Muscle of leg (tissue), 3 donors: ENCODE measurements at regions not wholly inside any gene's neighbourhood (a gene's known extent, or its start where the extent isn't known, plus 50 kb on each side); places are given as distances from the start of the nearest gene placed in this dataset.

Experiments used
- DNase-seq: peaks from one replicate; pipeline ENCODE4 v3.0.0; 2013
- H3K27ac ChIP-seq: one replicate; pipeline ENCODE4 v1.5.1; 2013; ENCODE audit warnings: mild to moderate bottlenecking, low read length, control low read depth
- H3K27me3 ChIP-seq: one replicate; pipeline ENCODE4 v1.6.1; 2013; ENCODE audit warnings: low read length; ENCODE audit not compliant: control insufficient read depth, insufficient read depth
- H3K36me3 ChIP-seq: one replicate; pipeline ENCODE4 v1.6.1; 2013; ENCODE audit warnings: low read length; ENCODE audit not compliant: control insufficient read depth, insufficient read depth
- H3K4me1 ChIP-seq: one replicate; pipeline ENCODE4 v1.6.1; 2013; ENCODE audit warnings: low read length; ENCODE audit not compliant: control insufficient read depth, insufficient read depth
- H3K4me3 ChIP-seq: one replicate; pipeline ENCODE4 v1.5.1; 2013; ENCODE audit warnings: low read length, control low read depth
- H3K9me3 ChIP-seq: replicated peaks from 2 replicates; pipeline ENCODE4 v1.6.1; 2013; ENCODE audit warnings: low read depth, low read length; ENCODE audit not compliant: control insufficient read depth
- WGBS: methylation state at CpG from one replicate; pipeline ENCODE4 v1.1.5; 2013; ENCODE audit warnings: missing lambda C conversion rate; ENCODE audit not compliant: insufficient coverage; 5-methylcytosine and 5-hydroxymethylcytosine counted together

DNA sequence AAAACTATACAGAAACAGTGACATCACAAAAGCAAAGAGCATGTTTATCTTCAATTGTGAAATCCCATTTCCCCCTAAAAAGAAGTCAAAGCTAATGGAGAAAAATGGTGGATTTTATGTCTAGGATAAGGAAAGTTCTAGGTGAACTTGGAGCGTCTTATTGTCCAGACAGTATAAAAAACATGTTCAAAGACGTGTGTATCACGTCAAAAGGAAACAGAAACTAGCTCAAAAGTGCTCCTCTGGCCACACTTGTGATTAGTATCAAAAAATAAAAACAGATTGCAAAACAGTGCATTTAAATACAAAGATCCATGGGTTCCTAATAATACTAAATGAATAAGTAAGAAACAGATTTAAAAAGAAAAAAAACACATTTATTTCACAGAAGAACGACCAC, 568.9 kb downstream of the ANXA1 start:
- Histone ChIP-seq H3K4me3 (no peak overlapping the region), H3K27me3 (no peaks in the 10 kb centered on the region), H3K27ac (no peak overlapping the region), H3K36me3 (no peaks in the 10 kb centered on the region), H3K4me1 (no peaks in the 10 kb centered on the region), H3K9me3 (no peaks in the 10 kb centered on the region)
- no CpG with 5 or more reads among the region's 4 CpGs for WGBS
- DNase-seq: no peak

DNA sequence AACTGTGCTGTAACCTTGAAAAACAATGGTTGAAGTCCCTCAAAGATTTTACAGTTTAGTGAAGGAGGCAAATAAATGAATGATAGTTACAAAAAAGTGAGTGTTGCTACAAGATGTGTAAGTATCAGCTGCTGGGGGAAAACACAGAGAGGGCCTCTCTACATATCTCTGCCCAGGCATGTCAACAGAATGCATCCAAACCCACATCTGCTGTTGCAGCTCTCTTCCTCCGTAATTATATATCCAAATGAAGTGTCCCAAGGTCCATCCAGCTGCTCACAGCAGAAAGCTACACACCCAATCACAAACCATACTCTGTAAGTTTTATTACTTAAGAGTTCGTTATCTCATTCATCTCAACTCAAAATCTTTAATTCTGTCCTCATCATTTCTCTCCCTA, 584.6 kb downstream of the ANXA1 start:
- H3K9me3 ChIP-seq: no peaks in the 10 kb centered on the region
- H3K4me3 ChIP-seq: no peak overlapping the region
- no peak for DNase-seq
- no peaks in the 10 kb centered on the region for H3K4me1 ChIP-seq
- no peak overlapping the region for H3K27ac ChIP-seq
- no peaks in the 10 kb centered on the region for H3K27me3 ChIP-seq
- no peaks in the 10 kb centered on the region for H3K36me3 ChIP-seq
- 94% methylated on average over 2 of the region's 2 CpGs for WGBS

DNA sequence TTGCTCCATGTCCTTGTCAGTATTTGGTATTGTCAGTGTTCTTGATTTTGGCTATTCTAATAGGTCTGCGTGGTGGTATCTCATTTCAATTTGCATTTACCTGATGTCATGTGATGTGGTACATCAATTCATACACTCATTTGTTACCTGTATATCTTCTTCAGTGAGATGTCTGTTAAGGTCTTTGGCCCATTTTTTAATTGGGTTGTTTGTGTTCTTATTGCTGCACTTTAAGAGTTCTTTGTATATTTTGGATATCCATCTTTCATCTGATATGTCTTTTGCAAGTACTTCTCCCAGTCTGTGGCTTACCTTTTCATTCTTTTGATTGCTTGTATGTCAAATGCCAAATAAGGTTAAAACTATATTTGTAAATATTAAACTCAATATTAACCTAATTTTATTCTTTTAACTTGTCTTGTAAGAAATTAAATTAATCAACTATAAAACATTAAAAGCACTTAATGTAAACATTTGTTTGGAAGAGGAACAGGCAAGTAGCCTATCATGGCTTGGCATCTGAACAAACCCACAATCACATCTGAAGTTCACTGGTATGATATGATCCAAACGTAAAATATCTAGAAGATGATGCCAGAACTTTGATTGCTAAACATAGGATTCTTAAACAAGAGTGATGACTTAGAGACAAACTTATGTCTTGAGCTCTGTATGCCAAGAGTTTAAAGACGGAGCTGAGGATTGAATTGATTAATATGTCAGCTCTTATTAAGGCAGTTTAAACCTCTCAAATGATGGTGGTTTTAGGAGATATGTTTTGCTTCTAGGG, 587.3 kb downstream of the ANXA1 start:
- no peak for DNase-seq
- no peaks in the 10 kb centered on the region for H3K9me3 ChIP-seq
- H3K4me3 ChIP-seq: no peak overlapping the region
- H3K27ac ChIP-seq: no peak overlapping the region
- no peaks in the 10 kb centered on the region for H3K4me1 ChIP-seq
- H3K36me3 ChIP-seq: no peaks in the 10 kb centered on the region
- no peaks in the 10 kb centered on the region for H3K27me3 ChIP-seq
- WGBS: no CpG with 5 or more reads among the region's 3 CpGs

DNA sequence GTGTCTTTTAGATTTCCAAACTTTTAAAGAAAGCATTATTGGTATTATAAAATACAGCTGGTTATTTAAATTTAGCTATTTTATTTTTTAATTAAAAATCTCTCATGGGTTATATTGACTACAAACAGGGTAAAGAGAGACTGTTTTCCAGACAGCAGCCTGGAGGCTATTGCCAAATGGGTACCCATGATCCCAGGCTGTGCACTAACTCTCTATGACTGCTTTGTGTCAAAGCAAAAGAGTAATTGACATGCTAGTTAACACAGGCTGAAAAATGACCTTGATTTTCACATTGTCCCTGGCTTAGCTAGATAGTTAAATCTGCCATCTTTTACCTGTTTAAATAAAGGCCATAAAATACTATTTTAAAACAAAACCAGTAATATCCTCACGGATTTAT, 589.7 kb downstream of the ANXA1 start:
- Histone ChIP-seq H3K36me3 (no peaks in the 10 kb centered on the region), H3K27me3 (no peaks in the 10 kb centered on the region), H3K4me3 (no peak overlapping the region), H3K27ac (no peak overlapping the region), H3K4me1 (no peaks in the 10 kb centered on the region), H3K9me3 (no peaks in the 10 kb centered on the region)
- no peak for DNase-seq
- no CpG with 5 or more reads among the region's 1 CpG for WGBS

DNA sequence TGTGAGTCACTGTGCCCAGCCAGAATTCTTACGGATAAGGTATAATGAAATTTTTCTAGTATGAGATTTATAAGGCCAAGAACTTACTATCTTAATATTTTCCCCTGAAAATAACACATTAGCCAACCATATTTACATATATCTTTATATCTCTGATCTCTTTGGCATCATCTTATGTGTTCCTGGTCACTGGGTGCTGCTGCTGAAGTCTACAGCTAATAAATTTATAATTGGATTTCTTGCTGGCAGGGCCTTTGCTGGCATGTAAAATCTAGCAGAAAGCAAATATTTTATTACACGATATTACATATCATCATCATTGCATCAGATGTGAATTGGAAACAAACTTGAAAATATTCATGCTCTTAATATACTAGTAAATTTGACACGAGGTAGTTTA, 590.7 kb downstream of the ANXA1 start:
- Histone ChIP-seq H3K27ac (no peak overlapping the region), H3K4me1 (no peaks in the 10 kb centered on the region), H3K4me3 (no peak overlapping the region), H3K9me3 (no peaks in the 10 kb centered on the region), H3K36me3 (no peaks in the 10 kb centered on the region), H3K27me3 (no peaks in the 10 kb centered on the region)
- WGBS: no CpG with 5 or more reads among the region's 3 CpGs
- no peak for DNase-seq

DNA sequence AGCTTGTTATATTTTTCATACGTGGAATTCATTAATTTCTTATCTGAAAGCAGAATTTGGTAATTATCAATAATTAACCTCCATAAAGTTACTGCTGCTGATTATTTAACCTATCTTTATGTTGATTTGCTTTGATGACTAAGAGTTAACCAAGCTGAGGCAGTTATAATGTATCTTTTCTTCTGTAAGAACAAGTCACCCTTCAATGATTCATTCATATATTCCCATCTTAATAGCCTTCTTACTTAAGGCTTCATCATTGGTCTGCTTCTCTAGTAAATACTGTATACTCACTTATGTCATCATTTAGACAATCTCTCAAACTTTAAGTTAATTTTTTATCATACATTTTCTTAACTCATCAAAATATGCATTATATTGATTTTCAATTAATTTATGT, 592.2 kb downstream of the ANXA1 start:
- no peaks in the 10 kb centered on the region for H3K27me3 ChIP-seq
- H3K36me3 ChIP-seq: no peaks in the 10 kb centered on the region
- H3K4me3 ChIP-seq: no peak overlapping the region
- WGBS: no CpG with 5 or more reads among the region's 1 CpG
- H3K4me1 ChIP-seq: no peaks in the 10 kb centered on the region
- H3K27ac ChIP-seq: no peak overlapping the region
- H3K9me3 ChIP-seq: no peaks in the 10 kb centered on the region
- DNase-seq: no peak

DNA sequence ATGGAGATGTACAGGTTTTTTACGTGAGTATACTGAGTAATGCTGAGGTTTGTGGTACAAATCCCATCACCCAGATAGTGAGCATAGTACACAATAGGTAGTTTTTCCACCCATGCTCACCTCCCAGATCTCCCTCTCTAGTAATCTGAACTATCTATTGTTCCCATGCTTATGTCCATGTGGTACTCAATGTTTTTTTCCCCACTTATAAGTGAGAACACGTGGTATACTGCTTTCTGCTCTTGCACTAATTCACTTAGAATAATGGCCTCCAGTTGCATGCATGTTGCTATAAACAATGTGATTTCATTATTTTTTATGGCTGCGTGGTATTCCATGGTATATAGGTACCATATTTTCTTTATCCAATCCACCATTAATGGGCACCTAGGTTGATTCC, 593.9 kb downstream of the ANXA1 start:
- no peaks in the 10 kb centered on the region for H3K4me1 ChIP-seq
- DNase-seq: no peak
- H3K27me3 ChIP-seq: no peaks in the 10 kb centered on the region
- no peak overlapping the region for H3K4me3 ChIP-seq
- WGBS: no CpG with 5 or more reads among the region's 3 CpGs
- no peaks in the 10 kb centered on the region for H3K9me3 ChIP-seq
- H3K27ac ChIP-seq: no peak overlapping the region
- H3K36me3 ChIP-seq: no peaks in the 10 kb centered on the region

DNA sequence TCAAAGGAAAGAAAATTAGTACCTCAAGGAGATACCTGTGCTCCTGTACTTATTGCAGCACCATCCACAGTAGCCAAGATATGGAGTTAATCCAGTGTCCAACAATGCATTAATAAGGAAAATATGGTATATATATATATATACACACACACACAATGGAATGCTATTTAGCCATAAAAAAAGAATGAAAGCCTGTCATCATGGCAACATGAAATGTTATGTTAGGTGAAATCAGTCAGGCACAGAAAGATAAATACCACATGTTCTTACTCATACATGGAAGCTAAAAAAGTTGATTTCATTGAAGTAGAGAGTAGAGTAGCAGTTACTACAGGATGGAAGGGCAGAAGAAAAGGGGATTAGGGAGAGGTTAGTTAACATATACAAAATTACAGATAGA, 601.5 kb downstream of the ANXA1 start:
- Histone ChIP-seq H3K4me1 (no peaks in the 10 kb centered on the region), H3K4me3 (no peak overlapping the region), H3K9me3 (no peaks in the 10 kb centered on the region), H3K27ac (no peak overlapping the region), H3K36me3 (no peaks in the 10 kb centered on the region), H3K27me3 (no peaks in the 10 kb centered on the region)
- DNase-seq: no peak

DNA sequence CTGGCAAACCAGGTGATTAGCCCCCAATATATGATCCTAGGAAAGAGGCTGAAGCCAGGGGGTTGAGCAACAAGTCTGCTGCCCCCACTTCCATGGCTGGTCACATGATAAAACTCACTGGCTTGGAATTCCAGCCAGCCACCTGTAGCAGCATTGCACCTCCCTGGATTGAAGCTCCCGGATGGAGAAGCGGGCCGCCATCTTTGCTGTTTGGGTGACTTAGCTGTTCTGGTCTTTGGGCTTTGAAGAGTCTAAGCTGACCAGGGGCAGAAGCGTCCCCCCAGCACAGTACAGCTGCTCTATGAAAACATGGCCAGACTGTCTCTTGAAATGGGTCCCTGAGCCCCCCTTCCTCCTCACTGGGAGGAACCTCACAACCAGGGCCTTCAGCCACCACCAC, 610.2 kb downstream of the ANXA1 start:
- Histone ChIP-seq H3K36me3 (no peaks in the 10 kb centered on the region), H3K9me3 (peaks cover 8% of the 10 kb centered on the region), H3K27me3 (no peaks in the 10 kb centered on the region), H3K4me3 (no peak overlapping the region), H3K4me1 (no peaks in the 10 kb centered on the region), H3K27ac (no peak overlapping the region)
- 100% methylated on average over 2 of the region's 4 CpGs for WGBS
- DNase-seq: no peak

DNA sequence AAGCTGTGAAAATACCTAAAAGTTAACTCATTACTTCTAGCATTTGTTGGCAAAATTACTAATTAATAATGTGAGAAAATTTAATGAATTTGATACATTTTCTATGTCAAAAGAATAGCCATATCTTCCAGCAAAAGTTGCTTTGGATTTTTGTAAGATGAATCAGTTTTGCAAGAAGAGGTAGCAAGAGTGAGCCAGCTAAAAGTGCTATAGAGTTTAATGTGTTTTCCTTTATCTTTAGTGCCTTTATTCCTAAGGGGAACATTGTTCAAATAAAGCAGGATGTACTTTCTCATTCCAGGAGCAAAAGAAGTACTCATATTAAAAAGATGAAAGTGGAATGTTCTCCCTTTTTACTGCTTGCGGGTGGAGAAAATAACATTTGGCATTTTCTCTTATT, 622.2 kb downstream of the ANXA1 start:
- WGBS: no CpG with 5 or more reads among the region's 1 CpG
- Histone ChIP-seq H3K36me3 (no peaks in the 10 kb centered on the region), H3K27me3 (no peaks in the 10 kb centered on the region), H3K4me1 (no peaks in the 10 kb centered on the region), H3K4me3 (no peak overlapping the region), H3K27ac (no peak overlapping the region), H3K9me3 (no peaks in the 10 kb centered on the region)
- DNase-seq: no peak

DNA sequence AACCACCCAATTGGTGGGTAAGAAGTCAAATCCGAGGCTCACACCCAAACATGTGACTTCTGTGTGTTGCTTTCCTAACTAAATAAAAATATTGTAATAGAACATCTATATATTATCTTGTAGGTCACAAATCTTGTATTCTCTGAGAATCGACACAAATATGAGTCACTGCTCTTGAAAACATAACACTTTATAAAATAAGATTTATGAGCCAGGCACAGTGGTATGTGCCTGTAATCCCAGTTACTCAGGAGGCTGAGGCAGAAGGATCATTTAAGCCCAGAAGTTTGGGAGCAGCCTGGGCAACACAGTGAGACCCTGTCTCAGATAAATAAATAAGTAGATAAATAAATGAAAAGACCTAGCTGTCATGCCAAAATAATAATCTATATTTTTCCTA, 624.1 kb downstream of the ANXA1 start:
- H3K27me3 ChIP-seq: no peaks in the 10 kb centered on the region
- no peaks in the 10 kb centered on the region for H3K4me1 ChIP-seq
- H3K36me3 ChIP-seq: no peaks in the 10 kb centered on the region
- no peak overlapping the region for H3K4me3 ChIP-seq
- WGBS: no CpG with 5 or more reads among the region's 2 CpGs
- no peaks in the 10 kb centered on the region for H3K9me3 ChIP-seq
- H3K27ac ChIP-seq: no peak overlapping the region
- DNase-seq: no peak
